HepG2 (cell line): ENCODE measurements at regions not wholly inside any gene's neighbourhood (a gene's known extent, or its start where the extent isn't known, plus 50 kb on each side); places are given as distances from the start of the nearest gene placed in this dataset.

Experiments
- ATF3 ChIP-seq: sonication (generic); formaldehyde crosslinking; IDR thresholded peaks from 2 replicates; pipeline ENCODE4 v1.4.0; 2020; ENCODE audit warnings: missing genetic modification reagents
- ELF4 ChIP-seq: sonication (generic); formaldehyde crosslinking; IDR thresholded peaks from 2 replicates; pipeline ENCODE4 v1.5.0; 2020; ENCODE audit warnings: missing genetic modification reagents, mild to moderate bottlenecking, moderate library complexity, borderline replicate concordance
- FOXA3 ChIP-seq: IDR thresholded peaks from 2 replicates; pipeline ENCODE4 v1.6.1; 2016; ENCODE audit warnings: missing genetic modification reagents, missing compliant biosample characterization
- HIVEP1 ChIP-seq: sonication (generic); formaldehyde crosslinking; IDR thresholded peaks from 2 replicates; pipeline ENCODE4 v1.4.0; 2020; ENCODE audit warnings: mild to moderate bottlenecking, missing genetic modification reagents
- NR3C1 ChIP-seq: sonication (generic); formaldehyde crosslinking; IDR thresholded peaks from 2 replicates; pipeline ENCODE4 v1.4.0; 2020; ENCODE audit warnings: missing genetic modification reagents
- POLR2A ChIP-seq, 2 experiments: IDR thresholded peaks; 2 replicates each; pipeline ENCODE4 v1.6.1; 2011; ENCODE audit warnings: low read depth in 2 of 2, low read length in 2 of 2, mild to moderate bottlenecking in 1 of 2, moderate library complexity in 1 of 2; ENCODE audit not compliant: insufficient read depth in 1 of 2
- SMC3 ChIP-seq: IDR thresholded peaks from 2 replicates; pipeline ENCODE4 v1.6.1; 2011; ENCODE audit warnings: low read length, improper control_type of control experiment
- SMYD3 ChIP-seq: sonication (generic); formaldehyde crosslinking; IDR thresholded peaks from 2 replicates; pipeline ENCODE4 v1.8.1; 2023; ENCODE audit warnings: mild to moderate bottlenecking, missing genetic modification reagents
- THAP7 ChIP-seq: sonication (generic); formaldehyde crosslinking; IDR thresholded peaks from 2 replicates; pipeline ENCODE4 v1.8.1; 2023; ENCODE audit warnings: mild to moderate bottlenecking, missing genetic modification reagents
- ZNF75D ChIP-seq: sonication (generic); formaldehyde crosslinking; IDR thresholded peaks from 2 replicates; pipeline ENCODE4 v1.8.1; 2023; ENCODE audit warnings: missing genetic modification reagents, mild to moderate bottlenecking, borderline replicate concordance
- ZNF780A ChIP-seq: sonication (generic); formaldehyde crosslinking; IDR thresholded peaks from 2 replicates; pipeline ENCODE4 v1.8.0; 2022; ENCODE audit warnings: mild to moderate bottlenecking, missing genetic modification reagents, moderate library complexity
- ZNF792 ChIP-seq: IDR thresholded peaks from 2 replicates; pipeline ENCODE4 v1.6.1; 2016
- ZSCAN29 ChIP-seq: sonication (generic); formaldehyde crosslinking; conservative IDR thresholded peaks from 2 replicates; pipeline ENCODE4 v1.4.0; 2020; ENCODE audit warnings: mild to moderate bottlenecking, missing genetic modification reagents

GRCh38 chr1:96962216-96962615 is 240.6 kb downstream of the PTBP2 start:
- TF ChIP-seq ZNF75D: no peak
- no peak for TF ChIP-seq FOXA3 (CRISPR knock-in tag)
- no peak for TF ChIP-seq SMYD3
- no peak for TF ChIP-seq NR3C1 (CRISPR knock-in tag)
- no peak for TF ChIP-seq ZSCAN29 (CRISPR knock-in tag)
- no peak for TF ChIP-seq SMC3
- TF ChIP-seq ZNF780A (CRISPR knock-in tag): no peak
- TF ChIP-seq POLR2A (IDR thresholded peaks at IDR 0.05; ENCODE audit: insufficient read depth in 1 of 2, low read depth in 2 of 2, low read length in 2 of 2): no peak
- TF ChIP-seq ZNF792: no peak
- no peak for TF ChIP-seq ELF4 (CRISPR knock-in tag)
- no peak for TF ChIP-seq ATF3 (CRISPR knock-in tag)
- TF ChIP-seq THAP7 (CRISPR knock-in tag): no peak
- no peak for TF ChIP-seq HIVEP1 (CRISPR knock-in tag)
